NCI-H2107 (cell line): ENCODE measurements at regions not wholly inside any gene's neighbourhood (a gene's known extent, or its start where the extent isn't known, plus 50 kb on each side); places are given as distances from the start of the nearest gene placed in this dataset.

Experiments
- DNase-seq: peaks from one replicate; lab custom pipeline; 2025; lab: John Stamatoyannopoulos, UW

DNA sequence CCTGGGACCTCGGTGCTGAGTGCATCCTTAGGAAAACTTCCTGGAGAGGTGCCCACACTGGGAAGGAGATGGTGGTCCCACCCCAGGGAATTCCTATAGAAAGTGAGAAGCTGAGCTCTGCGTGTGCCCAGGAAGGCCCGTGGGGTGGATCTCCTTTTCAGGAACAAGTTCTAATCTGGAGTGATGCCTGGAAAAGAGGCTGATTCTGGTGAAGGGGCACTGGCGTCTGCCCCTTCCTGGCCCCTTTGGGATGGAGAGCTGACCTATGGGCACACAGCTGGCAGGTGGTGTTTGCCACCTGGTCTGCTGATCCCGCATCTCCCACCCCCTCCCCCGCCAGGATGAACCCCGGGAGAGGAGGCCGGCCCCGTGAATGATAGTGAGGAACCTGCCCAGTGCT, 142.0 kb upstream of the RTL1 start:
- no peak for DNase-seq

DNA sequence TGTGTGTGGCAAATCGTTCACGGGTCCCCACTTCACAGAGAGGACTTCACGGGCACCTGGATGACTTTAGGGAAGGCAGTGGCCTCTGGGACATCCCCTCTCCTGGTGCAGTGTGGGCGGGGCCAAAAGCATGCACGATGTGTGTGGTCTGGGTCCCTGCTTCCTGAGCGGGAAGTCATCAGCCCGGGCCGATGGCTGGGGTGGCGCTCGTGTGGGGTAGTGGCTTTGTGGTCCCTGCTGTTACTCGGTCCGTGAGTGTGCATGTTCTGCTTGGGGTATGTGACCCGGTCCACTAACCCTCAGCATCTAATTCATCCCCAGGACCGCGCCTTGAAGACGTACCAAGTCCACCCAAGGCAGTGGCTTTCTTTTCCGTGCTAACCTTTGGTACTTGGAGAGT, 142.5 kb upstream of the RTL1 start:
- no peak for DNase-seq

DNA sequence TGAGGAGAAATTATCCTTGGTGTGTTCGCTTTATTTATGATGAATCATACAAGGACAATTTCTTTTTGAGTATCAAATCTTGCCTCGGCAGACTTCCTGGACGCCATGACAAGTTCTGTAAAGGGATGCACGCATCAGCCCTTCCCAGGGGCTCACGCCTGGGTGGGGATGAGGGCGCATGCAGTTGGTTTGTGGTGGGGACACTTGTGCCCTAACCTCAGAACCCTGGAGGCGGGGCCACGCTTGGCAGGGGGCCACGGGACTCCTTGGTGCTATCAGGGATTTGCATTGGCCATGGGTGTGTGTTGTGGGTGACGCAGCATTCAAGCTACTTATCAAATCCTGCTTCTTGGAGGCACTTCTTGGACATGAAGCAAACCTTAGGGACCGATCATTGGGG, 143.8 kb upstream of the RTL1 start:
- no peak for DNase-seq

DNA sequence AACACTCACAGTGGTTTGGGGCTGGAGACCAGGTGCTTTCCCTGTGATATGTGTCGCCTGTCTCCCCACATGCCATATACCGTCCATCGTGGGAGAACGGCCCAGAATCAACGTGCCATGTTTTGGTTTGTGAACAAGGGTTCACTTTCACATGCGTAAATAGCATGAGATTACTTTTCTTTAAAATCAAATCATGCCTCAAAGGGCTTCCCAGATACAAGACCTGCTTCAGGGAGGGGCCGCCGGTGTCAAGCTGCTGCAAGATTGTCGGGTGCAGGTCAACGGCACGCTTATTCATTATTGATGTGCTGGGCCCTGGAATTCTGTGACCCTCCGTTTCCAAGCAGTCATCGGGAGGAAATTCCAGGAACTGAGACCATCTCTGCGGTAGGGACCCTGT, 145.2 kb upstream of the RTL1 start:
- no peak for DNase-seq

DNA sequence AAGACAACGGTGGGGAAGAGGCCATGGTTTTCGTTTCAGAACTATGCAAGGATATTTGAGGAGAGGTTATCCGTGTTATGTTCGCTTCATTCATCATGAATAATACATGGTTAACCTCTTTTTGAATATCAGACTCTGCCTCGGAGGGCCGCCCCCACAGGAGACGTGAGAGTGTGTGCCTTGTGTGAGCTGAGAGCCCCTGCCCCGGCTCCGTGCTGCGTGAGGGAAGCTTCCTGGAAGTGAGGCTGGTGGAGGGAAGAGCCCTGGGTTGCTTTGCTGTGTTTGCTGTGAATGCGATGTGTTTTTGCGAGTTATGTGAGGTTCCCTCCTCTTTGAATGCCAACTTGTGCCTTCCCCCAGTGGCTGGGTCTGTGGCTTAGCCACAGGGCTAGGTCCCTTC, 146.0 kb upstream of the RTL1 start:
- no peak for DNase-seq

DNA sequence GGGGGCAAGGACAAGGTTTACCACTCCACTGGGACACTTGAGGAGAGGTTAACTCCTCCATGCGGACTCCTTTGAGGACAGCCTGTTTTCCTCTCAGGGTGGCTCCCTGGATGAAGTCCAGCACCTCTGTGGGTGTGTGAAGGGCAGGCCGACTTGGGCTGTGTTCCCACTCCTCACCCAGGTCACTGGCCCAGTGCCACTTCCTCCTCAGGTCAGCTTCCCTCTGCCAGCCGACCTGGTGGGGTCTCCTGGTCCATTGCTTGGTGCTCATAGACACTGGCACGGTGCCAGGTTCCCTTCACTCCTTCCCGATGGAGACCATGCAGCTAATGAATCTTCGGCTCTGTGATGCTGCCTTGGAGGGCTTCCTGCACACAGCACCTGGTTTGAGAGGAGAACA, 146.4 kb upstream of the RTL1 start:
- no peak for DNase-seq

DNA sequence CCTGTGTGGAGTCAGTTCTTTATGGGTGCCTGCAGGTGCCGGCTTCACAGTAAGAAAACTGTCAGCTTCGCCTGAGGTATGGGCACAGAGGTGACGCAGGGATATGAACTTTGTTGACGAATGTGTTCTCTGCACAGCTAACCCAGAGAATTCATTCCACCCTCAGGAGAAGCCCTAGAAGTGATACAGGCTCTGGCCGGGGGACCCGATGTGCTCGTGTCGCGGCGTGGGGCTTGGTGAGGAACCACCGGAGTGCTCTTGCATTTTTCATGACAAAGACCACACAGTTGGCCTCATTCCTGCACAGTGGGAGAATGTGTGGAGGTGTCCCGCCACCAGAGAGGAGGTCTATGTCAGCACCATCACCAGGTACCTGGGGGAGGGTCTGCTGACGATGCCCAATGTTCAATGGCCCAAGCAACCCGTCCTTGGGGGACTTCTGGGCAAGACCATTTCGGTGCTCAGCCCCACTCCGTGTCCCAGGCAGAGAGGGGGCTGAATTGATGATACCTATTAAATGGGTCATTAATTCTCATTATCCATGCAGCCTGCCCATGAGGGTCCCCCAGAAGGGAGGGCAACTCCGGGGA, 147.5 kb upstream of the RTL1 start:
- no peak for DNase-seq

DNA sequence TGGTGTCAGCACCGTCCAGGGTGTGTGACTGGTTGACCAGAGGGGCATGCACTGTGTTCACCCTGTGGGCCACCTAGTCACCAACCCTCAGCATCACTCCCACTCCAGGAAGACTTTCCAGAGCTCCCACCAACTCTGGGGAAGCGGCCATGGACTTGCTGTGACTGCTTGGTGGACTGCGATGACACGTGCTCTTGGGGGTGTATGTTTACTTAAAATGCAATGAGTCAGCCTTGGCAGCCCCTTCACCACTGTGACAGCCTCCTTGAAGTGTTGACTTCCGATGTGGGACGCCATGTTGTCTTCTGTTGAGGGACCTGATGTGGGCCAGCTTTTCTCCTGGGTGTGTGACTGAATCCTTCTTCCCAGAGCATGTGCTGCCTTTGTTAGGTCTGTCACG, 151.1 kb upstream of the RTL1 start:
- no peak for DNase-seq

DNA sequence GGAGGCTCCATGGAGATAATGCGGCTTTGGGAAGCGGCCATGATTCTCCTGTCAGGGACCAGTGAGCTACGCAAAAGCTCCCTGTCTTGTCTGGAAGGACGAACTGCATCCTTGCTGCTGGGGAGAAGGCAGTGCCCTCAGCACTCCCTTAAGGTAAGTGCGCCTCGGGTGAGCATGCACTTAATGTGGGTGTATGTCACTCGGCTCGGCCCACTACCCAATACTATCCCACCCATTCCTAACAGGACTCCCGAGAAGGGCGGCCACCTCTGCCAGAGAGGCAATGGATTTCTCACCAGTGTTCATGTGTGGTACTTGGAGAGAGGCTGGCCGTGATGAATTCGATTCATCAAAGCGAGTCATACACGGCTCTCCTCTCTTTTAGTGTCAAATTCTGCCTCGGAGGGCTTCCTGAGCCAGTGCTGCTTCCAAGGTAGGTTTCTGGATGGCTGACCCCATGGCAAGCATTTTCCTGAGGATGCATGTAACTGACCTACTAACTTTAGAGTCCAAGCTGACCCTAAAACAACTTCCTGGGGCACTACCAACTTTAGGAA, 151.7 kb upstream of the RTL1 start:
- DNase-seq: no peak

DNA sequence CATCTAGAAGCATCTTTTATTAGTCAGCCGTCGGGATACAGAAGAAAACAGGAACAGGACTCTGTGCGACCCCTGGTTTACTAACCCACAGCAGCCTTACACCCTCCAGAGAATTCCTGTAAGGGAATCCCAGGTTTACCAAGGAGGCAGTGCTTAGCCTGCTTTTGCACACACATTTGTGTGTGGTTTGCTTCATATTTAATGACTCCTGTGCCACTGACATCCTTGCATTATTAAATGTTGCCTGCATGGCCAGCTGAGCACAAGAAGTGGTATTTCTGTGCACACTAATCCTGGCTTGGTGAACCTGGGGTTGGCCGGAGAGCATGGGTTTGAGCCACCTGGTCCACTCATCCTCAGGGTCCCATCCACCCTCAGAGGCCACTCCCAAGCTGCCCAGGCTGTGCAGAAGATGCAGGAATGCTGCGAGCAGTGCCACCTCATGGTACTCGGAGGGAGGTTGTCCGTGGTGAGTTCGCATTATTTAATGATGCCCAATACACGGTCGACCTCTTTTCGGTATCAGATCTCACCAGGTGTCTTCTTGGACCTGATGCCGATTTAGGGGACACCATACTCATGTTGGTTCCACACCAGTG, 152.4 kb upstream of the RTL1 start:
- no peak for DNase-seq

DNA sequence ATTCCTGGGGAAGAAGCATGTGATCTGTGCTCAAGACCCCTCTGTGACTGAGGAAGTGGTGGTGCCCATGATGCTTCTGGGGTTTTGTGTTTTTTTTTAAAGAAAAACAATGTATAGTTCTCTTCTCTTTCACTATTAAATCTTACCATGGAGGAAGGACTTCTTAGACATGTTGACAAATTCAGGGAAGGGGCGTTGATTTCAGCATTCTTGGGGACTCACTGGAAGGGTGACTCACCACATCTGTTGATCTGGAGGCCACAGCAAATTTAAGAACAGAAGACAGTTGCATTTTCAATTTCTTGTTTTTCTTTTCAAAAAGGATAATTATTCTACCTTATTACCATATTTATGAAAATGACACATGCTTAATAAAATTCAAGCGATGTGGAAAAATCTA, 152.9 kb upstream of the RTL1 start:
- no peak for DNase-seq

DNA sequence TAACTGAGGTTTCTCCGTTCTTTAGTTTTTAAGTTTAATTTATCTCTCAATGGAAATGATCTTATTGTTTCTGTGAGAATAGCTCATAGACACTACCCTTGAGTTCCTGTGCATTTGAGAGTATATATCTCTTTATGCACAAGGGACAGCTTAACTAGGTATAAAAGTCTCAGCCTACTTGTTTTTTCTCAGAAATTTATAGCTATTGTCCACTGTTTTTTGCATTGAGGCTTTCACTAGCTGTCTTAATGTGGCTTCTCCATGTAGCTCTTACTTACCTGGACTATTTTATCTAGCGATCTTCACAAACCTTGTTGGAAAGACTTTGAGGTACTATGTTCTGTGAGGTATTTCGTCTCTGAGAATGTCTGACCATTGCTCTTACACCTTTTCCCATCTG, 153.9 kb upstream of the RTL1 start:
- DNase-seq: no peak

DNA sequence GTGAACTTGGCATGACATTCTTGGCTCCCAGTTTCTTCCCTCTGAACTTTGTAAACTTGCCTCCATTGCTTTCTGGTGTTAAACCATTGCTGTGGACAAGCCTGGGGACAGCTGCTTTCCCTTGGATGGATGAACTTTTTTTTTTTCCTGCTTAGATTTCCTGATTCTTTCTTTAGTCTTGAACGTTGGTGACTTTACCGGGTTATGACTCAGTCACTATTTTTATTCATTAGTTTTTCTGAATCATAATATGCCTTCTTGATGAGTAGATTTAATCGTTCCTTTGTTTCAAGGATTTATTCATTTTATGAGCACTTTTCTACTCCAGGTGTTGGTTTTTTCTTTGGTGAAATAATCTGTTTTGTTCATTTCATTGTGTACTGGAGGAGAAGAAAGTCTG, 155.0 kb upstream of the RTL1 start:
- no peak for DNase-seq

DNA sequence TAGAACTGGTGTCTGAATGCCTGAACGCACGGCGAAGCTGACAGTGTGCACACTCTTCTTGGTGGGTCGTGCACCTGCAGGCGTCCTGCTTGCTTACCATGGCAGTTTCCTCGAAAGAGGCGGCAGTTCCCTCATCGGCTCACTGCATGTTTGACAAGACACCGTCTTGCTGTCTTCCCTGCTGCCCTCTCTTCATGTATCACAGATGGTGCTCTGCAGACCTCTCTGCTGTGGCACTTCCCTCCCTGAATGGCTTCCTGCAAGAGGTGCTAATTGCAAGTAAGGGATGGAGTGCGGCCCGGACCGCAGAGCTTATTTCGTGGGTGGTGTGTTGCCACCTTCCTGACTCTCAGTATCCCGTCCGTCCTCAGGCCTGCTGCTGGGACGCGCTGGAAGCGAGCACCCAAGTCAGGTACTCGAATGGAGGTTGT, 156.7 kb upstream of the RTL1 start:
- DNase-seq: no peak

DNA sequence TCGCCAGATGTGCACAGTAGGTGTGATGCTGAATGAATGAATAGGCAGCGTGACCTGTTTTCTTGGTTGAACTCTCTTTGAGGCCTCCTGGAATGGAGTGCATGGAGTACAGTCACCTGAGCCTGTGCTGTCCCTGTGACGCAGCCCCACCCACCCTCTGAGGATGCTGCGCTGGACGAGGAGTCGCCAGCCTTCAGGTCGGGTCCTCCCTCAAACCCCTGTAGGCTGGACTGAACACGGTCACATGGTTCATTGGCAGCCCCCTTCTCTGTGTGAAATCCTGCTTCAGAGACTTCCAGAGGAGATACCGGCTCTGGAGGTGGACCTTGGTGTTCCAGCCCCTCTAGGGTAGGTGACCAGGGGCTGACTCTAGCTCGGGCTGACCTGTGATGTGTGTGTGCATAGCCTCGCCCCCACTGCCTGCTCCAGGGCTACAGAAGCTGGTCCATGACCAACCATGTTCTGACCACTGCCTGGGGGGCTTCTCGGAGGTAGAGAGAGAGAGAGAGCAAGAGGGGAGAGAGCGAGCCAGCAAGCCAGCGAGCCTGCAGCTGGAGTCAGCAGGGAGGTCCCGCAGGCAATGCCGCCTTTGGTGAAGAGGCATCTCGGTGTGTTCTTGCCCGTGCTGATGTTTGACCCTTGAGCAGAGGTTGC, 158.0 kb upstream of the RTL1 start:
- no peak for DNase-seq

DNA sequence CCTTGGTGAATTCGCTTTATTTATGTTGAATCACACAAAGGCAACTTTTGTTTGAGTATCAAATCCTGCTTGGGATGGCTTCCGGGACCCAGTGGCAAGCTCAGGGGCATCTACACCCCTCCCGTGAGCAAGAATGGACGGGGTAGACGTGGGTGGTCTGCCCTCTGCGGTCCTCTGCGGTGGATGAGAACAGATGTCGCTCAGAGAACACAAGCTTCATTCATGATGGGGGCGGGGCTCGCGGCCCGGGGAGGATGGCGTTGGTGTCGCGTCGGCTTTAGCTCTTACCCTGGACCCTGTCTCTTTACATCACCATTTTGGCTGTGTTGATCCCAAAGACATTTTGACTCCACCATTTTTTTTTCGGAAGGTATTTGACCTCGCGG, 158.5 kb upstream of the RTL1 start:
- DNase-seq: no peak

DNA sequence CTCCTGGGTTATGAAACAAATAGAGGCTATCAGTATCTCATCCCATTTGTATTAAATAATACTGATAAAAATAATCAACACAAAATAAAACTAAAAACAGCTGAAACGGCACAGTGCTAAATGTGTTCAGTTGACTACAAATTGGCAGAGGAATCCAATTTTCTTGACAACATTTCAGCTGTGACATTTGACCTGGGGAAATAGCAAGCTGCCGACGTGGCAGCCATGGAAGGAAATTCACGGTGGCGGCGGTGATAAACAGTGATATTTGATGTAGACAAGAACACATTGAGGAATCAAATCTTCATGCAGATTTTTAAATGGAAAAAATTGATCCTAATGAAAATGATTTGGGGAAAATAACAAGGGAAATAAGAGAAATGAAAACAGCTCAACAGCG, 159.1 kb upstream of the RTL1 start:
- DNase-seq: no peak

DNA sequence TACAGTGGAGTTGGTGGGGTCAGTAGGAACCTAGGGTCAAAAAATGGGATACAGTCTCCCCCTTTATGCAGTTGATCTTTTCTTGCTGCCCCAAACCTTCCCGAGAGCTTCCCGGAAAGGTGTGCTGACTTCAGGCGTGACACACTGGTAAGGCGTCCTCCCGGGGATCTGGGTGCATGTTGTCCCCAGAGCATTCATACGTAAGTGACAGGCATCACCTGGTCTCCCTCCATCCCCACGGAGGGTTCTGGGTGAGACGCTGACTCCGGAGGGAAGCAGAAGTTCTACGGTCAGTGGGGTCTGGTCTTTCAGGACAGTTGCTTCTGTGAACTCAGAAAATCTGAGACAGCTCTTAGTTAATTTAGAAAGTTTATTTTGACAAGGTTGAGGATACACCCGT, 159.6 kb upstream of the RTL1 start:
- DNase-seq: no peak

DNA sequence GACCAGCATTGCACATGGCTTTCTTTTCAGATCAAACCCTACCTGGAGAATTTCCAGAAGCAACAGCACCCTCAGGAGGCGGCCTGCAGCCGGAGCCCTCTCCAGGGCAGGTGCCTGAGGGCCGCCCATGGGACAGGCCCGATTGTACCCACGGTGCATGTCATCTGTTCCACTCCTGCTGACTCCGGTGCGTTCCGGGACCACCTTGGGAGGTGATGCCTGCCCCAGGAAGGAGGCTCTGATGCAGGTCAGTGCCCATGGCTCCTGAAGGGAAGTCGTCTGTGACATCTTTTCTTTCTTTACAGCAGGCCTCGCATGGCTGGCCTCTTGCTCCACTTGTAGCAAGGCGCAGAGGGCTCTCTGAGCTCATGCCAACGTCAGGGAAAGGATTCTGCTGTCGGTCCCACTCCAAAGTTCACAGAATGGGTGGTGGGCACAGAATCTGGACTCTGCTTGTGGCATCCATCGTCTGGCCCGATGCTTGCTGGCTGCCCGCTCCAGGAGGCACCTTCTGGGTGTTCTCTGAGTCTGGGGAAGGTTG, 160.7 kb upstream of the RTL1 start:
- no peak for DNase-seq

DNA sequence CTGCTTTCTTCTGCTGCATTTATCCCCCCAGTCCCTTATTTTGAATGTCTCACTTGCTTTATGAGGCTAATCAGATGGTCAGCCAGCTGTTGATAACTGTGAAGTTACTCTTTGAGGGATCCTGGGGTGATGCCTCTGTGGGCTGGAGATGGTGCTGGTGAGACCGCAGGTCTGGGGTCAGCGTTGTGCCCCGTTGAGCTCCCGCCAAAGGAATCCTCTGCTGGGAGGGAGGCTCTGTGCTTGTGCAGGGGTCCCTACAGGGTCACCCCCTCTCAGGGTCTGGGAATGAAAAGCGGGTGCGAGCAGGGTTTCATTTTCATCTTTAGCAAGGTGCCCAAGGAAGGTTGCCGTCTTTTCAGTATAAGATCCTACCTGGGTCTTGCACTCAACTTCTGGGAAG, 161.2 kb upstream of the RTL1 start:
- no peak for DNase-seq

DNA sequence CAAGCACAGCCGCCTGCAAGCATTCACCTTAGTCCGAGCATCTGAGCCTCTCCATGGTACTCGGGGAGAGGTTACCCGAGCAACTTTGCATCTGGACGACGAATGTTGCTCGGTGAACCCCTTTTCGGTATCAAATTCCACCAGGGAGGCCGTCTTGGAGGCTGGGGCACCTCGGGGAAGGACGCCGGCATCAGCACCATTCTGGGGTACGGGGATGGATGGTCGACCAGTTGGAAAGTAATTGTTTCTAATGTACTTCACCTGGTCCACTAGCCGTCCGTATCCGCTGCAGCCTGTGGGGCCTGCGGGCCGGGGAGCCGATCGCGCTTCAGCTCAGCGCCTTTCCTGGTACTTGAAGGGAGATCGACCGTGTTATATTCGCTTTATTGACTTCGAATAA, 161.7 kb upstream of the RTL1 start:
- DNase-seq: no peak

DNA sequence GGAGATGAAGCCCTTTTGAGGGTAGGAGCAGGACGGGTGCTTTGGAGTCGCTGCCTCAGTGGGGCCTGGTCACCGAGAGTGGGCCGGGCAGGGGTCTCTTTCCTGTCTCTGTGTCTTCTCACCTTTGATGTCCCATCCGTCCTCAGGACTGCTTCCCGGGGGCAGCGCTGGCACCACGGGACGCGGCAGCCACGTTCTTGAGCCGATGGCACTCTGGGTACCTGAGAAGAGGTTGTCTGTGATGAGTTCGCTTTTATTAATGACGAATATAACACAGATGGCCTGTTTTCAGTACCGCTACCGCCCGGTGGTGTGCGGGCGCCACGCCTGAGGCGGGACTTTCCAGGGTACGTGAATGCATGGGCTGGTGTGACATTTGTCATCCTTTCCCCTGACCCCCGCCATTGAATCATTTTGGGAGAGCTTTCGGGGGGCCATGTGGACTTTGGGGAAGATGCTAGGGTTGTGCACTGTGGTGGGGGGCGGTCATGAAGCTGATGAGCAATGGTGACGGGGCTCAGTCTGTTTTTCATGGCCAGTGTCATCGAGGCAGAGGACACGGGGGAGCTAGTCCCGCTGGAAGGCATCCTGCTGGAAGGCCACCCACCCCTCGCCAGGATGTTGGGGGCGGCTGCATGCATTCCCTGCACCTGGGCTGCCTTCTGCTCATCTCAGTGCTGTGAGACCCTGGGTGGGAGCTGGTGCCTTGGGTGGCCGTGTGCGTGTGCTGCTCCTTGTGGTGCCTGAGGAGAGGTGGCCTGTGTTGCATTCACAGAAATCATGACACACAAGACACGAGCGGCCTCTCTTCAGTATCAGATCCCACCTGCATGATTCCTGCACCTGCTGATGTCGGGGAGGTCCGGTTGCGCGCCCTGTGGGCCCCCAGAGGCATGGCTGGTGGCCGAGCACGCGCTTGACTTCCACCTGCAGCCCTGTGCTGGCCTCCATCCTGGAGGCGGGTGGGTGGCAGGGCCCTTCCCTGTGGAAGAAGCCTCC, 162.5 kb upstream of the RTL1 start:
- DNase-seq: no peak
